Cardiac fibroblast (primary cell): ENCODE measurements at regions not wholly inside any gene's neighbourhood (a gene's known extent, or its start where the extent isn't known, plus 50 kb on each side); places are given as distances from the start of the nearest gene placed in this dataset.

ENCODE experiments used
- DNase-seq, 2 donors: peaks; one replicate each; pipeline versions ENCODE4 v3.0.0 to v3.0.0-alpha.2; 2010; ENCODE audit warnings: low read depth in 2 of 2
- H3K4me3 ChIP-seq, 2 donors: replicated peaks in 1 of 2; 1 replicate in 1 of 2; 2 replicates in 1 of 2; pipeline ENCODE4 v1.5.1; 2011; ENCODE audit warnings: low read depth in 2 of 2, low read length in 2 of 2, mild to moderate bottlenecking in 2 of 2, moderate library complexity in 1 of 2
- TF ChIP-seq, protein P1 (sequence below): IDR thresholded peaks from one replicate; pipeline ENCODE4 v1.5.1; 2011; ENCODE audit warnings: low read depth, mild to moderate bottlenecking, low read length, inconsistent platforms

DNA sequence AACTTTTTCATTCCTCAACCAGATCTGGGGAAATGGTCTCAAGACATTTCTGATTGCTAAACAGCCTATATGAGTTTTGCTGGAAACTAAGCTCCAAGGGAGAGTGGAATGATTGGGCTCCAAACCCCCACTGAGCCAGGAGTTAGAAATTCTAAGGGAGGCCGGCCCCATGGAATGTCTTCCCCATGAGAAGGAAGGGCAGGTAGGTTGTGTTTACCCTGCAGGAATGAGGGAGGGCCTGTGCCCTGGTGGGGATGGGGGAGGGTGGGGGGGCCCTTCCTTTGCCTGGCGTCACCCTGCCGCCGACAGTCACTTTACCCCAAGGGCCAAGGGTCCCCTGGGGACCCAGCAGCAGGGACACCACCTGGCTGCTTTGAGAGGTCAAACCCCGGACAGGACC is 298.9 kb downstream of the TFAP2C start:
- no peak for DNase-seq
- TF ChIP-seq, protein P1, sequence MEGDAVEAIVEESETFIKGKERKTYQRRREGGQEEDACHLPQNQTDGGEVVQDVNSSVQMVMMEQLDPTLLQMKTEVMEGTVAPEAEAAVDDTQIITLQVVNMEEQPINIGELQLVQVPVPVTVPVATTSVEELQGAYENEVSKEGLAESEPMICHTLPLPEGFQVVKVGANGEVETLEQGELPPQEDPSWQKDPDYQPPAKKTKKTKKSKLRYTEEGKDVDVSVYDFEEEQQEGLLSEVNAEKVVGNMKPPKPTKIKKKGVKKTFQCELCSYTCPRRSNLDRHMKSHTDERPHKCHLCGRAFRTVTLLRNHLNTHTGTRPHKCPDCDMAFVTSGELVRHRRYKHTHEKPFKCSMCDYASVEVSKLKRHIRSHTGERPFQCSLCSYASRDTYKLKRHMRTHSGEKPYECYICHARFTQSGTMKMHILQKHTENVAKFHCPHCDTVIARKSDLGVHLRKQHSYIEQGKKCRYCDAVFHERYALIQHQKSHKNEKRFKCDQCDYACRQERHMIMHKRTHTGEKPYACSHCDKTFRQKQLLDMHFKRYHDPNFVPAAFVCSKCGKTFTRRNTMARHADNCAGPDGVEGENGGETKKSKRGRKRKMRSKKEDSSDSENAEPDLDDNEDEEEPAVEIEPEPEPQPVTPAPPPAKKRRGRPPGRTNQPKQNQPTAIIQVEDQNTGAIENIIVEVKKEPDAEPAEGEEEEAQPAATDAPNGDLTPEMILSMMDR: no peak
- no peak overlapping the region for H3K4me3 ChIP-seq

DNA sequence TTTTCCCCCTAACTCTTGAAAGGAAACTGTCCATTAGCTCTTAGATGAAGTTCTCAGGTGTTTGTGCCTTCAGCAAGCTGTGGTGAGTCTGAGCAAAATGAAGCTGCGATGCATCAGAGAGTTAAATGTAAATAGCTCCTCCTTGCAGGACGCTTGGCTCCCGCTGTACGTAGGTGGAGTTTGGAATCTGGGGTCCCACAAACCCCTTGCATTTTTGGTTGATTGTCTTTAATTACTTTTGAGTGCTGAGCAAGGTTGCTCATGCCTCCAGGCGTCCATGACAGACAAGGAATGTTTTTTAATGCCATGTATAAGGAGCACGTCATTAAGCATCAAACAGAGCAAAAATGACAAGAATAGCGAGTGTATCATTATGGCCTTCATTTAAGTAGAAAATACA is 300.5 kb downstream of the TFAP2C start:
- H3K4me3 ChIP-seq: no peak overlapping the region
- no peak for DNase-seq
- TF ChIP-seq, protein P1: no peak

DNA sequence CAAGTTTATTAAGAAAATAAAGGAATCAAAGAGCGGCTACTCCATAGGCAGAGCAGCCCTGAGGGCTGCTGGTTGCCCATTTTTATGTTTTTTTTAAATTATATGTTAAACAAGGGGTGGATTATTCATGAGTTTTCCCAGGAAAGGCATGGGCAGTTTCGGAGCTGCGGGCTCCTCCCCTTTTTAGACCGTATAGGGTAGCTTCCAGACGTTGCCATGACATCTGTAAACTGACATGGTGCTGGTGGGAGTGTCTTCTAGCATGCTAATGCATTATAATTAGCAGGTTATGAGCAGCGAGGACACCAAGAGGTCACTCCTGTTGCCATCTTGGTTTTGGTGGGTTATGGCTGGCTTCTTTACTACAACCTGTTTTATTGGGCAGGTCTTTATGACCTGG is 301.8 kb downstream of the TFAP2C start:
- DNase-seq: no peak
- TF ChIP-seq, protein P1: no peak
- H3K4me3 ChIP-seq: no peak overlapping the region

DNA sequence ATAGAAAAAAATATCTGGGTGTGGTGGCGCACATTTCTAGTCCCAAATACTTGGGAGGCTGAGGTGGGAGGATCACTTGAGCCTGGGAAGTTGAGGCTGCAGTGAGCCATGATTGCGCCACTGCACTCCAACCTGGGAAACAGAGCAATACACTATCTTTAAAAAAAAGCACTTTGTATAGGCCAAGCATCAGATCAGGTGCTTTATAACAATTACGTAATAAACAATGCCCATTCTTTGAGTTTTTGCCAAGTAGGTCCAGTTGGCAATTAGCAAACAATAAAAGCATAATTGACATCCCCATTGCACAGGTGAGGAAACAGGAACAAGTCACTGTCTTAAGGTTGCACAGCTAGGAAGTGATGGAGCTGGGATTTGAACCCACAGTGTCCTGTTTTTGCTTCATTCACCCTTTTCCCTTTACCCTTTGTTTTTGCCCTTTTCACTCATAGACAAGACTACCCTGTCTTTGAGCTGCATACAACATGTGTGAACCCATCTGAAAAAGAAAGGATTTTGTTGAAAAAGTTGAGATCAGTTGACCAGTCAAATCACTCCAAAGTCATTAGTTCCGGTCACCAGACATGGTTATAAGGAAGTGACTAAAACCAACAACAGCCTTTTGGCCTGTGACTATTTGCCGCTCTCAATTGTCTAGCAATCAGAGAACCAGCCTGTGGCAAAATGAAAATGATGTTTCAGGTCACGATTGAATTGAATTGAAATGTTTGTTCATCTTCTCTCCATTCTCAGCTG is 303.6 kb downstream of the TFAP2C start:
- no peak overlapping the region for H3K4me3 ChIP-seq
- TF ChIP-seq, protein P1: no peak
- no peak for DNase-seq

DNA sequence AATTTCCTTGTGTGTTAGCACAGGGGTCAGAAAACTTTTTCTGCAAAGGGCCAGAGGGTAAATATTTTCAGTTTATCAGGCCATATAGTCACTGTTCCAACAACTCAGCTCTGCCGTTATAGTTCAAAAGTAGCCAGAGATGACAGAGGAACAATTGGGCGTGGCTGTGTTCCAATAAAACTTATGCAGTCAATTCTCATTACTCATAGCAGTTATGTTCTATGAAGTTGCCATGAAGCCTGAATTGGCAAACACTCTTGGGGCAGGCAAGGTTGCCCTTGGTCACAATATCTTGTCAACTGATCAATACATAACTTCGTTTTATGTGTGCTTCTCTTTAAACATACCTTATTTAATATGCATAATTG is 304.2 kb downstream of the TFAP2C start:
- TF ChIP-seq, protein P1: no peak
- no peak overlapping the region for H3K4me3 ChIP-seq
- no peak for DNase-seq

DNA sequence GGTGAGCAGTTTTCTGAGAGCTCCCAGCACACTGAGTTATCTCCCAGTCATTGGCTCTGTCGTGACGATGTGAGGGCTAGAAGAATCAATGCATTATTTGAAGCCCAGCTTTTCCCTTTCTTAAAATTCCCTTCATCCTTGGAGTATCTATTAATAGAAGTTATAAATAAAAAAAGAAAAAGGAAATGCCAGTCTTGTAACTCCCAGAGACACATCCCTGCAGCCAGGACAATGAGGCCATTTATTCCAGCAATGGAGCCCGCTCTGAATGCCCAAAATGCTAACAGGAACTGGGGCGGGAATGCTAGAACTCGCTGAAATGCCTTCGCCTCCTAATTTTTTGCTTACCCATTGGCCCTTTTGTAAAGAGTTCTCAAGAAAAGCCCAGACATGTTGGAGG is 305.8 kb downstream of the TFAP2C start:
- H3K4me3 ChIP-seq: no peak overlapping the region
- no peak for DNase-seq
- TF ChIP-seq, protein P1: no peak

DNA sequence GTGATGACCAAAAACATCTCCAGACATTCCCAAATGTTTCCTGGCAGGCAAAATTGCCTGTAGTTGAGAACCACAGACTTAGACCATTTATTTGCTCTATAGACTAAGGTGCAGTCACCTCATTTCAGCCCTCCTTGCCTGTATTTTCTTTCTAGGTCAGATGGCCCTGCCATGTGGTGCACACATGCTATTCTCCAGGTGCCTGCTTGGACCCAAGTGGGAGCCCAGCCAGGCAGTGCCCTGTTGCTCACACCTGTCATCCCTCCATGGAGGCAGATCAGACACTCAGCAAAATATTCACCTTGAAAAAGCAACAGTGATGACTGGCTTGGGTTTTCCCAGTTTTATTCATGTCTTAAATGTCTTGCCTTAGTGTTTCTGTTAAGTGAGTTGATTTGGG is 311.4 kb downstream of the TFAP2C start:
- no peak for DNase-seq
- no peak overlapping the region for H3K4me3 ChIP-seq
- TF ChIP-seq, protein P1: no peak
